ENCODE measurements at regions not wholly inside any gene's neighbourhood (a gene's known extent, or its start where the extent isn't known, plus 50 kb on each side); places are given as distances from the start of the nearest gene placed in this dataset.

- TF ChIP-seq, protein P1, sequence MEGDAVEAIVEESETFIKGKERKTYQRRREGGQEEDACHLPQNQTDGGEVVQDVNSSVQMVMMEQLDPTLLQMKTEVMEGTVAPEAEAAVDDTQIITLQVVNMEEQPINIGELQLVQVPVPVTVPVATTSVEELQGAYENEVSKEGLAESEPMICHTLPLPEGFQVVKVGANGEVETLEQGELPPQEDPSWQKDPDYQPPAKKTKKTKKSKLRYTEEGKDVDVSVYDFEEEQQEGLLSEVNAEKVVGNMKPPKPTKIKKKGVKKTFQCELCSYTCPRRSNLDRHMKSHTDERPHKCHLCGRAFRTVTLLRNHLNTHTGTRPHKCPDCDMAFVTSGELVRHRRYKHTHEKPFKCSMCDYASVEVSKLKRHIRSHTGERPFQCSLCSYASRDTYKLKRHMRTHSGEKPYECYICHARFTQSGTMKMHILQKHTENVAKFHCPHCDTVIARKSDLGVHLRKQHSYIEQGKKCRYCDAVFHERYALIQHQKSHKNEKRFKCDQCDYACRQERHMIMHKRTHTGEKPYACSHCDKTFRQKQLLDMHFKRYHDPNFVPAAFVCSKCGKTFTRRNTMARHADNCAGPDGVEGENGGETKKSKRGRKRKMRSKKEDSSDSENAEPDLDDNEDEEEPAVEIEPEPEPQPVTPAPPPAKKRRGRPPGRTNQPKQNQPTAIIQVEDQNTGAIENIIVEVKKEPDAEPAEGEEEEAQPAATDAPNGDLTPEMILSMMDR (IDR thresholded peaks at IDR 0.05; ENCODE audit: low read depth, low read length, missing input control): no peak
- TF ChIP-seq ZBTB33 (IDR thresholded peaks at IDR 0.05) (no peak), MAX (IDR thresholded peaks at IDR 0.05) (no peak), FOXA1 (IDR thresholded peaks at IDR 0.05) (no peak), FOXA2 (IDR thresholded peaks at IDR 0.05) (no peak), GABPA (IDR thresholded peaks at IDR 0.05 in 1 of 2, conservative IDR thresholded peaks at IDR 0.05 in 1 of 2) (no peak), SP1 (IDR thresholded peaks at IDR 0.05) (no peak), YY1 (IDR thresholded peaks at IDR 0.05) (no peak)
- TF ChIP-seq, protein P2, sequence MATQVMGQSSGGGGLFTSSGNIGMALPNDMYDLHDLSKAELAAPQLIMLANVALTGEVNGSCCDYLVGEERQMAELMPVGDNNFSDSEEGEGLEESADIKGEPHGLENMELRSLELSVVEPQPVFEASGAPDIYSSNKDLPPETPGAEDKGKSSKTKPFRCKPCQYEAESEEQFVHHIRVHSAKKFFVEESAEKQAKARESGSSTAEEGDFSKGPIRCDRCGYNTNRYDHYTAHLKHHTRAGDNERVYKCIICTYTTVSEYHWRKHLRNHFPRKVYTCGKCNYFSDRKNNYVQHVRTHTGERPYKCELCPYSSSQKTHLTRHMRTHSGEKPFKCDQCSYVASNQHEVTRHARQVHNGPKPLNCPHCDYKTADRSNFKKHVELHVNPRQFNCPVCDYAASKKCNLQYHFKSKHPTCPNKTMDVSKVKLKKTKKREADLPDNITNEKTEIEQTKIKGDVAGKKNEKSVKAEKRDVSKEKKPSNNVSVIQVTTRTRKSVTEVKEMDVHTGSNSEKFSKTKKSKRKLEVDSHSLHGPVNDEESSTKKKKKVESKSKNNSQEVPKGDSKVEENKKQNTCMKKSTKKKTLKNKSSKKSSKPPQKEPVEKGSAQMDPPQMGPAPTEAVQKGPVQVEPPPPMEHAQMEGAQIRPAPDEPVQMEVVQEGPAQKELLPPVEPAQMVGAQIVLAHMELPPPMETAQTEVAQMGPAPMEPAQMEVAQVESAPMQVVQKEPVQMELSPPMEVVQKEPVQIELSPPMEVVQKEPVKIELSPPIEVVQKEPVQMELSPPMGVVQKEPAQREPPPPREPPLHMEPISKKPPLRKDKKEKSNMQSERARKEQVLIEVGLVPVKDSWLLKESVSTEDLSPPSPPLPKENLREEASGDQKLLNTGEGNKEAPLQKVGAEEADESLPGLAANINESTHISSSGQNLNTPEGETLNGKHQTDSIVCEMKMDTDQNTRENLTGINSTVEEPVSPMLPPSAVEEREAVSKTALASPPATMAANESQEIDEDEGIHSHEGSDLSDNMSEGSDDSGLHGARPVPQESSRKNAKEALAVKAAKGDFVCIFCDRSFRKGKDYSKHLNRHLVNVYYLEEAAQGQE (IDR thresholded peaks at IDR 0.05): no peak
Observed at GRCh38 chr16:59044616-59045015, 310.5 kb upstream of the GOT2 start.

All from liver (tissue), 3 donors.